CD4-positive, alpha-beta T cell (primary cell): ENCODE measurements at regions not wholly inside any gene's neighbourhood (a gene's known extent, or its start where the extent isn't known, plus 50 kb on each side); places are given as distances from the start of the nearest gene placed in this dataset.

ENCODE experiments used
- ATAC-seq: fragments of 200-7000 bp; cut with Tn5 transposase; one replicate; pipeline ENCODE4 v1.10.0; 2022; ENCODE audit warnings: mild to moderate bottlenecking; ENCODE audit not compliant: poor library complexity
- CTCF ChIA-PET: fragments of 350-600 bp; sonication (Branson Sonifier 250); formaldehyde crosslinking; loops from one replicate; lab custom pipeline; 2021; ENCODE audit warnings: antibody characterized with exemption, inconsistent platforms; lab: Charles Lee
- POLR2A ChIA-PET: fragments of 350-600 bp; sonication (Branson Sonifier 250); formaldehyde crosslinking; loops from one replicate; lab custom pipeline; 2021; ENCODE audit warnings: antibody characterized with exemption, inconsistent platforms; lab: Charles Lee
- DNase-seq, 14 experiments: peaks; one replicate each; pipeline ENCODE4 v3.0.0-alpha.2; 2013 to 2020; ENCODE audit warnings: mixed read lengths in 2 of 14
- H3K27ac ChIP-seq, 2 donors: one replicate each; pipeline versions ENCODE4 v1.5.1 to v1.7.0; 2013; ENCODE audit warnings: low read length in 2 of 2, low read depth in 1 of 2, mild to moderate bottlenecking in 1 of 2
- H3K27me3 ChIP-seq, 2 experiments: 1 replicate in 1 of 2; 2 replicates in 1 of 2; pipeline versions ENCODE4 v1.6.1 to v1.7.0; 2013; ENCODE audit warnings: low read length in 2 of 2, control low read depth in 1 of 2, mild to moderate bottlenecking in 1 of 2, moderate library complexity in 1 of 2; ENCODE audit not compliant: insufficient read depth in 2 of 2, control insufficient read depth in 1 of 2
- H3K36me3 ChIP-seq: one replicate; pipeline ENCODE4 v1.6.1; 2013; ENCODE audit warnings: low read length, control low read depth; ENCODE audit not compliant: insufficient read depth
- H3K4me1 ChIP-seq: one replicate; pipeline ENCODE4 v1.6.1; 2013; ENCODE audit warnings: low read length, control low read depth; ENCODE audit not compliant: insufficient read depth
- H3K4me3 ChIP-seq: one replicate; pipeline ENCODE4 v1.5.1; 2013; ENCODE audit warnings: mild to moderate bottlenecking, low read length, moderate library complexity
- H3K9me3 ChIP-seq, 2 experiments: 1 replicate in 1 of 2; 2 replicates in 1 of 2; pipeline versions ENCODE4 v1.6.1 to v1.7.0; 2013; ENCODE audit warnings: low read length in 2 of 2, mild to moderate bottlenecking in 2 of 2, control low read depth in 1 of 2, moderate library complexity in 1 of 2; ENCODE audit not compliant: control insufficient read depth in 1 of 2, insufficient read depth in 1 of 2
- H3K27ac Mint-ChIP-seq: one replicate; pipeline ENCODE4 v1.8.0; 2020; ENCODE audit warnings: mixed read lengths
- H3K27me3 Mint-ChIP-seq: one replicate; pipeline ENCODE4 v1.8.0; 2021; ENCODE audit warnings: mixed read lengths
- H3K36me3 Mint-ChIP-seq: one replicate; pipeline ENCODE4 v1.8.0; 2021; ENCODE audit warnings: low read depth, mixed read lengths
- H3K4me1 Mint-ChIP-seq: one replicate; pipeline ENCODE4 v1.8.0; 2021; ENCODE audit warnings: low read depth, mixed read lengths
- H3K4me3 Mint-ChIP-seq: one replicate; pipeline ENCODE4 v1.8.0; 2020; ENCODE audit warnings: mild to moderate bottlenecking, mixed read lengths
- H3K9me3 Mint-ChIP-seq: one replicate; pipeline ENCODE4 v1.8.0; 2020; ENCODE audit warnings: mixed read lengths
- CTCF ChIP-seq: fragments of 200-600 bp; IDR thresholded peaks from one replicate; pipeline ENCODE4 v1.8.0; 2022; ENCODE audit warnings: antibody characterized with exemption, mild to moderate bottlenecking
- intact Hi-C, 2 experiments: fragments of 100-400 bp; cut with DNase I in 1 of 2; cut with micrococcal nuclease in 1 of 2; formaldehyde crosslinking; loops; one replicate each; pipeline versions ENCODE4 v1.15.1 to v1.9.0; 2023 to 2025; cut with DNase I, micrococcal nuclease

GRCh38 chr2:125852364-125852763 lies 803.6 kb upstream of the GYPC start:
- H3K27me3 Mint-ChIP-seq = no peaks in the 10 kb centered on the region
- Histone ChIP-seq H3K27me3 (no peaks in the 10 kb centered on the region), H3K9me3 (no peaks in the 10 kb centered on the region), H3K4me1 (no peaks in the 10 kb centered on the region), H3K36me3 (no peaks in the 10 kb centered on the region), H3K27ac (no peak overlapping the region), H3K4me3 (no peak overlapping the region)
- peaks cover 8% of the 10 kb centered on the region for H3K9me3 Mint-ChIP-seq
- no peaks in the 10 kb centered on the region for H3K4me1 Mint-ChIP-seq
- DNase-seq (no peak), ATAC-seq (no peak)
- TF ChIP-seq CTCF = no peak
- ChIA-PET POLR2A (no interaction called here), CTCF (no interaction called here)
- H3K27ac Mint-ChIP-seq = no peak overlapping the region
- no peaks in the 10 kb centered on the region for H3K36me3 Mint-ChIP-seq
- intact Hi-C loops = no loop called here
- no peak overlapping the region for H3K4me3 Mint-ChIP-seq

GRCh38 chr2:125853626-125854025 lies 802.3 kb upstream of the GYPC start:
- Mint-ChIP-seq H3K27ac (no peak overlapping the region), H3K27me3 (no peaks in the 10 kb centered on the region), H3K36me3 (no peaks in the 10 kb centered on the region), H3K4me3 (no peak overlapping the region), H3K4me1 (no peaks in the 10 kb centered on the region), H3K9me3 (peaks cover 4% of the 10 kb centered on the region)
- Histone ChIP-seq H3K4me1 (no peaks in the 10 kb centered on the region), H3K9me3 (no peaks in the 10 kb centered on the region), H3K27me3 (no peaks in the 10 kb centered on the region), H3K36me3 (no peaks in the 10 kb centered on the region), H3K4me3 (no peak overlapping the region), H3K27ac (no peak overlapping the region)
- DNase-seq (no peak), ATAC-seq (no peak)
- ChIA-PET CTCF (interaction anchor here (0.6 kb wide), 1 partner anchor 155 kb away, joined by 3 read pairs; no protein-coding TSS in a partner anchor), POLR2A (no interaction called here)
- intact Hi-C loops = no loop called here
- TF ChIP-seq CTCF = no peak

GRCh38 chr2:125855204-125855603 lies 800.8 kb upstream of the GYPC start:
- no peak for TF ChIP-seq CTCF
- Mint-ChIP-seq H3K27ac (no peak overlapping the region), H3K4me3 (no peak overlapping the region), H3K9me3 (peaks cover under 1% of the 10 kb centered on the region), H3K4me1 (no peaks in the 10 kb centered on the region), H3K27me3 (no peaks in the 10 kb centered on the region), H3K36me3 (no peaks in the 10 kb centered on the region)
- H3K27ac ChIP-seq = no peak overlapping the region
- DNase-seq (no peak), ATAC-seq (no peak)
- H3K27me3 ChIP-seq = no peaks in the 10 kb centered on the region
- intact Hi-C loops = no loop called here
- no peaks in the 10 kb centered on the region for H3K36me3 ChIP-seq
- H3K4me1 ChIP-seq = no peaks in the 10 kb centered on the region
- no peaks in the 10 kb centered on the region for H3K9me3 ChIP-seq
- H3K4me3 ChIP-seq = no peak overlapping the region
- ChIA-PET POLR2A (no interaction called here), CTCF (no interaction called here)
